ENCODE measurements at regions not wholly inside any gene's neighbourhood (a gene's known extent, or its start where the extent isn't known, plus 50 kb on each side); places are given as distances from the start of the nearest gene placed in this dataset.

DNA sequence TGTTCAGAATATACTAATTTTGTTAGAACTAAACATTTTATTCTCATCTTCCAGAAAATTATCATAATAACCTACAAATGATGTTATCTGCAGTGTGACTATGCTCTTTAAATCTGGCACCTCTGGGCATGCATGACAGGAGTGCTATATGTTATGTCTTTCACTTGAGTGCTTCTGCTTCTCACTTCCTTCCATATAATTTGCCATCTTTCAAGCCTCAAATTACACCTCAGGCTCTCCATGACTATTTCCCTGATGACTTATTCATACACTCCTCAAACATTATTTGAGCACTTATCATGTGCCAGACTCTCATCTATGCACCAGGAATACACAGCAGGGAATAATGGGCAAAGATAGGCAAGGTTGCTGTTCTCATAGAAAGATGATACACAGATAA lies 219.3 kb upstream of the POU2AF2 start:
- Histone ChIP-seq H3K27me3 (no peaks in the 10 kb centered on the region), H3K4me2 (no peak overlapping the region), H3K4me1 (no peaks in the 10 kb centered on the region), H3K27ac (no peak overlapping the region), H3K9ac (no peak overlapping the region), H3K4me3 (no peak overlapping the region), H3K36me3 (no peaks in the 10 kb centered on the region), H4K20me1 (no peaks in the 10 kb centered on the region), H3K9me3 (replicated peaks in 1 of 11) (peaks cover 6 to 20% (median 10%) of the 10 kb centered on the region in 11 experiments; a peak in 19 of 22 replicates)
- no peak for TF ChIP-seq Cebpa-rat (IDR thresholded peaks at IDR 0.05)

DNA sequence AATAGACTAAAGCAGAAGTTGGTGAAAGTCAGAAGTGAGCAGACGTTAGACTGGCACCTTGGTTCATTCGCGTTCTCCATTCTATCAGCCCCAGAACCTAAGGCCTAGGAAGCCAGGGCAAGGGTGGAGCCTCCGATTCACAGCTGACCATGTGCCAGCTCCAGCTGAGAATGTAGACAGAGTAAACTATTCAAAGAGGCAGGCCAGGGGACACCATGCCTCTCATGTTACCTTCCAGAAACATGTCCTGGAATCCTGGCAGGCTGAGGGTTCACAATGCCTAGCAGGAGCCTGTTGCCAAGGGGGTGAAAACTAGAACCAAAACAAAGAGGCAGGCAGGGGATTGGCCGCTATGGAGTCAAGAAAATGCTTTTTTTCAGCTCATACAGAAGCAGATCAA lies 224.4 kb upstream of the POU2AF2 start:
- TF ChIP-seq Cebpa-rat (IDR thresholded peaks at IDR 0.05) = no peak
- Histone ChIP-seq H3K9ac (no peak overlapping the region), H3K36me3 (no peaks in the 10 kb centered on the region), H3K27ac (no peak overlapping the region), H3K27me3 (no peaks in the 10 kb centered on the region), H3K4me1 (peaks cover 0 to 27% (median 0%) of the 10 kb centered on the region in 10 experiments; a peak in 7 of 20 replicates), H3K4me3 (no peak overlapping the region), H3K9me3 (replicated peaks in 1 of 11) (no peaks in the 10 kb centered on the region), H4K20me1 (no peaks in the 10 kb centered on the region), H3K4me2 (no peak overlapping the region)

DNA sequence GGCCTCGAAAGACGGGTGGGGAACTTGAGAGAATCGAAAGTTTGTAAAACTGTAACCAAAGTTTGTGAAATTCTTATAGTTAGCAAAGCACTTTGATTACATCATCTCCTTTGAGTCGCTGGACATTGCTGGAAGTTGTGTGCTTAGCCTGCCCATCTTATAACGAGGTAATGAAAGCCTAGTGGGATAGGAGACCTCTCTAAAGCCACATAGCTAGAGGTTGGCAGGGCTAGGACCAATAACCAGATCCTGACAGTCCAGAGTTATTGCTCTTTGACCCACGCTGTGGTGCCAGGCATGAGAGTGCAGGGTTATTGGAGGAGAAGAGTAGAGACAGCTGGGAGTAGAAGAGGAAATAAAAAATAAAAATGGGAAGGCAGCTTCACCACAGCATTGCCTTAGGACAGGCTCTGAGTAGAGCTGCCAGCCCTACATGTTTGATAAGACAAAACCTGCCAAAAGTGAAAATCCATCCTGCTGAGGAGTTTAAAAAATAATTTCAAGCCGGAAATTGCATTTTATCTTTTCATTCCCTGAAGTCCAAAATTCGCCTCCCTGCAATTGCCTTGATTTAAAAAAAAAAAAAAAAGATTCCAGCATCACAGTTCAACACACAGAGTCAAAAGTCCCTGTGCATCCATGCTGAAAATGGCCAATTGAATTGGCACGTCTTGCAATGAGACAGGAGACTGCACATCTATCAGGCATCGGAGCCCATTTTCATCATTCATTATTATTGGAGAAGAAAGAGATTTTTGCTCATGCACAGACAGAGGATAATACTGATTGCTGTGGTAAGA lies 225.5 kb upstream of the POU2AF2 start:
- no peaks in the 10 kb centered on the region for H3K9me3 ChIP-seq (replicated peaks in 1 of 11)
- H3K27ac ChIP-seq = no peak overlapping the region
- no peak overlapping the region for H3K9ac ChIP-seq
- no peaks in the 10 kb centered on the region for H3K36me3 ChIP-seq
- H3K4me2 ChIP-seq = peak overlapping the region in 4 of 11 experiments; percentile 14 to 46 (median 29); a peak in 6 of 22 replicates
- no peak for TF ChIP-seq Cebpa-rat (IDR thresholded peaks at IDR 0.05)
- H3K4me3 ChIP-seq = no peak overlapping the region
- no peaks in the 10 kb centered on the region for H3K27me3 ChIP-seq
- H3K4me1 ChIP-seq = peaks cover 0 to 30% (median 0%) of the 10 kb centered on the region in 10 experiments; a peak in 7 of 20 replicates
- H4K20me1 ChIP-seq = no peaks in the 10 kb centered on the region

DNA sequence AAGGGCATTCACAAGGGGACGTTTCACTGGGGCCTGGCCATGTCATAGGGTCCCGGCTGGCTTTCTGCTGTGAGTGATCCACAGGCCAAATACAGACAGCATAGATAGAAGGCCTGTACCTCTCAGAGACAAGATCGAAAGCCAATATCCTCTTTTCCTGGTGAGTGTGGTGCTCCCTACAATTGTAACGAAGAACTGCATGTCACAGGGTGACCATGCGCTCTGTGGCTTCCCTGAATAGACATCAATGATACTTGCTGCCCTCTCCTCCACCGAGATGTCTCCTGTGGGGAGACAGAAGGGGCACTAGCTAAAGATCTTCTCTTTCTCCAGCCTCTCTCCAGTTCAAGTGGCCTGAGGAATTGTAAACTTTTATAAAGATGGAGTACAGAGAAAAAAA lies 226.1 kb upstream of the POU2AF2 start:
- H3K27ac ChIP-seq = no peak overlapping the region
- no peaks in the 10 kb centered on the region for H3K9me3 ChIP-seq (replicated peaks in 1 of 11)
- H3K36me3 ChIP-seq = no peaks in the 10 kb centered on the region
- H3K9ac ChIP-seq = no peak overlapping the region
- peak overlapping the region in 3 of 11 experiments; percentile 14 to 46 (median 35); a peak in 5 of 22 replicates for H3K4me2 ChIP-seq
- H3K4me1 ChIP-seq = peaks cover 0 to 36% (median 0%) of the 10 kb centered on the region in 10 experiments; a peak in 7 of 20 replicates
- no peak overlapping the region for H3K4me3 ChIP-seq
- TF ChIP-seq Cebpa-rat (IDR thresholded peaks at IDR 0.05) = no peak
- H4K20me1 ChIP-seq = no peaks in the 10 kb centered on the region
- no peaks in the 10 kb centered on the region for H3K27me3 ChIP-seq

DNA sequence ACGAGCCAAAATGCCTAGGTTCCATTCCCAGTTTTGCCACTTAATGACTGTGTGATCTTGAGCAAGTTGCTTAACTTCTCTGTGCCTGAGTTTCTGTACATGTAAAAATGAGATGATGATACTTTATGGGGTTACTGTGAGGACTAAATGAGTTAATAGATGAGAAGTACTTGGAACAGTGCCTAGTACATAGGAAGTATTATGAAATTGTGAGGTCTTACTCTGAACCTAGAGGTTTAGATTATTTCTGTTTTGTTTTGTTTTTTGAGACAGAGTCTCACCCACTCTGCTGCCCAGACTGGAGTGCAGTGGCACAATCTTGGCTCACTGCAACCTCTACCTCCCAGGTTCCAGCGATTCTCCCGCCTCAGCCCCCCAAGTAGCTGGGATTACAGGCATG lies 227.0 kb upstream of the POU2AF2 start:
- H3K4me1 ChIP-seq = peaks cover 0 to 38% (median 0%) of the 10 kb centered on the region in 10 experiments; a peak in 8 of 20 replicates
- H3K4me3 ChIP-seq = no peak overlapping the region
- no peak overlapping the region for H3K27ac ChIP-seq
- no peak for TF ChIP-seq Cebpa-rat (IDR thresholded peaks at IDR 0.05)
- H4K20me1 ChIP-seq = no peaks in the 10 kb centered on the region
- no peaks in the 10 kb centered on the region for H3K36me3 ChIP-seq
- no peak overlapping the region for H3K9ac ChIP-seq
- H3K4me2 ChIP-seq = no peak overlapping the region
- H3K9me3 ChIP-seq (replicated peaks in 1 of 11) = no peaks in the 10 kb centered on the region
- no peaks in the 10 kb centered on the region for H3K27me3 ChIP-seq

DNA sequence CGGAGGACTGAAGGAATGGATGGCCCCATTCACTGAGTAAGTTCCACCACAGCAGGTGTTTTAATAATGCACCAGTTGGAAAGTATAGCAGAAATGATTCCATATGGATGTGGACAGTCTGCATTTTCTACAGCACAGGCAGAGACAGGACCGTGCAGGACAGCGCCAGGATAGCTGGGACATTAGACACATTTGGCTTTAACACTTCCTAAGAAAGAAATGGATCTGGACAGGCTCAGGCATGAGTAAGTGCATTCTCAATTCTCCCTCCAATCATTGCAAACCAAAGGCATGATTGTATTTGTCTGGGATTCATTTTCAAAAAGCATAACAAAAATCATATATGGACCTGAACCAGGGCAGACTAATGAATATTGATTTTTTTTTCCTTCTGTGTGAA lies 233.0 kb upstream of the POU2AF2 start:
- Histone ChIP-seq H3K4me1 (peaks cover 0 to 19% (median 0%) of the 10 kb centered on the region in 10 experiments; a peak in 7 of 20 replicates), H3K4me2 (no peak overlapping the region), H3K36me3 (no peaks in the 10 kb centered on the region), H3K27me3 (no peaks in the 10 kb centered on the region), H3K4me3 (no peak overlapping the region), H4K20me1 (no peaks in the 10 kb centered on the region), H3K9ac (no peak overlapping the region), H3K9me3 (replicated peaks in 1 of 11) (peaks cover 0 to 3% (median 0%) of the 10 kb centered on the region in 11 experiments; a peak in 1 of 22 replicates), H3K27ac (no peak overlapping the region)
- no peak for TF ChIP-seq Cebpa-rat (IDR thresholded peaks at IDR 0.05)

DNA sequence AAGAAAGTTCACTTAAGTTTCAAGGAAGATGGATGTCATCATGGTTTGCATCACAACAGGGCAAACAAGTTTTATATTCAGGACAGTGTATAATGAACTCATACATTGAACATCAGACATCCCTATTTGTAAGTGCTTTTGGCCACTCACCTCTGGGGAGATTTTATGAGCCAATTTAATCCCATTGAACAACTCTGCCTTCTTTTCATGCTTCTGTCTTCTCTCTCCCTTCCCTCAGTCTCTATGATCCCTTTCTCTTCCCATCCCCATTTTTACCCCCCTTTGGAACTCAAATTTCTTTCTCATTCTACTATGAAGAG lies 234.3 kb upstream of the POU2AF2 start:
- Histone ChIP-seq H3K4me1 (peaks cover 2 to 12% (median 4%) of the 10 kb centered on the region in 10 experiments; a peak in 17 of 20 replicates), H3K9me3 (replicated peaks in 1 of 11) (peaks cover 0 to 3% (median 0%) of the 10 kb centered on the region in 11 experiments; a peak in 1 of 22 replicates), H3K27ac (no peak overlapping the region), H4K20me1 (no peaks in the 10 kb centered on the region), H3K9ac (no peak overlapping the region), H3K27me3 (no peaks in the 10 kb centered on the region), H3K4me3 (no peak overlapping the region), H3K4me2 (no peak overlapping the region), H3K36me3 (no peaks in the 10 kb centered on the region)
- no peak for TF ChIP-seq Cebpa-rat (IDR thresholded peaks at IDR 0.05)

DNA sequence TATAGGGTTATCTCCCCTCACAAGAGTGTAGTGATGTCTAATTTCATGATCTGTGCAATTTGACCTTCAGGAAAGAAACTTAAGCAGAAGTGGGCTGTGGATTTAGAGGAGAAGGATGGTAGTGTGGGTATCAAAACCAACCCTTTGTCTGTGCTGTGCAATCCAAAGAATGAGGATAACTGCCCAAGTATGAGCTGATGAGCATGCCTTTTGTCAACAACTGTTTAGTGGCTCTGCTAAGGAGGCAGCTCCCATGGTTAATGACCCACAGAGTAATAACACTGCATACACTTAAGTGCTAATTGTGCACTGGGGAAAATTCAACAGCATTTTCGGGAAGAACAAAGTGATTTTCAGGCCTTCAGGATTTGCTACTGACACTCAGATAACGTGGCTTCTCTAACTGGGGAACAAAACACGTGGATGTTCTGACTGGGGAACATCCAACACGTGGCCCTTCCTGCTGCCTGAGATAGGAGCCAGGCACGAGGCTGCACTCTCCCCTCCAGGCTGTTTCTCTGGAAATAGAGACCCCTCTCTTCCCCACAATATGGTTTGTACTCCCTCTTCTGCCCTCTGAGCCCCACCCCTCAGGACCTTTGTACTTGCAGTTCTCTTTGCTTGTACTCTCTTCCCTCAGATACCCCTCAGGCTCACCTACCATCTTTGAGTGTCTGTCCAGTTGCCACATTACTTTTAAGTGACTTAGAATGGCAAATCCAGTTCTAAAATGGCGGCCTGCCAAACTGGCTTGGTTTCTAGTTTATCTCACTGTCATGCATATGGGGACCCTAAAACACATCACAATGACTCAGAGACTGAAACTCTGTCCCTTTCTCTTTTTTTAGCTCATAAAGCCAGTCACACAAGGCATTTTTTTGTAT lies 234.9 kb upstream of the POU2AF2 start:
- no peaks in the 10 kb centered on the region for H4K20me1 ChIP-seq
- no peak for TF ChIP-seq Cebpa-rat (IDR thresholded peaks at IDR 0.05)
- peaks cover 0 to 3% (median 0%) of the 10 kb centered on the region in 11 experiments; a peak in 1 of 22 replicates for H3K9me3 ChIP-seq (replicated peaks in 1 of 11)
- H3K4me3 ChIP-seq = no peak overlapping the region
- no peak overlapping the region for H3K9ac ChIP-seq
- H3K27me3 ChIP-seq = no peaks in the 10 kb centered on the region
- no peaks in the 10 kb centered on the region for H3K36me3 ChIP-seq
- no peak overlapping the region for H3K4me2 ChIP-seq
- peaks cover 8 to 13% (median 10%) of the 10 kb centered on the region in 10 experiments for H3K4me1 ChIP-seq
- no peak overlapping the region for H3K27ac ChIP-seq

DNA sequence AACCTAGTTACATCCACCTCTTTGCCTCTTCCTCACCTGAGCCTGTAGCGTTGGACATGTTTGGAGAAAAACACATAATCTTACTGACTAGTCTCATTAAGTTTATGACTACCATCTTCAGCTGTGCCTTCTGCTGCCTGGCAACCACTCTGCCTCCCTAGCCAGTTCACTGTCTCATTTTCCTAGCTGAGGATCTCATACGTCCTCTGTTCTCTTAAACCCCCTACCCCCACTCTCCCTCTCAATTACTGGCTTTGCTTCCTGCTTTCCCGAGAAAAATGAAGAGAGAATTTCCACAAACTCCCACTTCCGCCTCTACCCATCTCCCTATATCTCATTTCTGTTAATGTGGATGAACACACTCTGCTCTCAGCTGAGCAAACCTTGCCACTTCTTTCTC lies 239.3 kb upstream of the POU2AF2 start:
- Histone ChIP-seq H3K4me2 (peak overlapping the region in 9 of 11 experiments; percentile 24 to 87 (median 63); a peak in 17 of 22 replicates), H3K27ac (no peak overlapping the region), H3K4me1 (peaks cover 8 to 19% (median 16%) of the 10 kb centered on the region in 10 experiments; a peak in 19 of 20 replicates), H3K4me3 (no peak overlapping the region), H4K20me1 (no peaks in the 10 kb centered on the region), H3K36me3 (no peaks in the 10 kb centered on the region), H3K27me3 (no peaks in the 10 kb centered on the region), H3K9me3 (replicated peaks in 1 of 11) (peaks cover 0 to 3% (median 0%) of the 10 kb centered on the region in 11 experiments; a peak in 1 of 22 replicates), H3K9ac (no peak overlapping the region)
- no peak for TF ChIP-seq Cebpa-rat (IDR thresholded peaks at IDR 0.05)

Measured in BLaER1 treated with 17β-estradiol and CSF1 and Interleukin-3, amounts not matched to agents 10 nM and 100 nM (cell line).